ENCODE measurements at regions not wholly inside any gene's neighbourhood (a gene's known extent, or its start where the extent isn't known, plus 50 kb on each side); places are given as distances from the start of the nearest gene placed in this dataset.

DNA sequence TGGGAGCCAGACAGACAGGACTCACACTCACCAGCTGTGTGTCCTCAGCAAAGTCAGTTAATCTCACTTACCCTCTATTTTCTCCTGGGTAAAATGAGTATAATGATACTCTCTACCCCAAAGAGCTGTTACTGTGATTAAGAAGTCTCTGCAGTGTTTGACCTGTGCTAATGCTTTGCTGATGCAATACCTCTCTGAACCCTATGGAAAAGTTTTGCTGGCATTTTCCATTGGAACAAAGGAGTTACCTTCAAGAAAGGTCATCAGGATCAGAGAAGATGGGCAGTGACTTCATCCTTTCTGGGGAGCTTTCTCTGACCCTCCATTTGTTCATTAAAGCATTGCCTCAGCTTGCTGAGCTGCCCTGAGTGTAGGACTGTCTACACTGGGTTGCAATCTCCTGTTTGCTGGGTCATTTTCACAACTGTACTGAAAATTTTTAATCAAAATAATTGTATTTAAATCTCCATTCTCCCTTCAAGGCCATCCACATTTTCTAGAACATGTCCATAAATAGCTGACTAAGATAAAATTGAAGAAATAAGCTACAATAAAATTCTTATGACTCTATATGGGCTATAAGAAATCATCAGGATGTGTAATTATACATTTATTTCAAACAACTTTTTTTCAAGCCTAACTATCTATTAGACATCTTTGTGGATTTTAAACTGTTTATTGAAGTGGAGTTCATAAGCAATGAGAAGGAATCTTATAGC, 272.8 kb upstream of the CPEB2 start:
- DNase-seq: no peak
- in situ Hi-C loops (cut with HindIII; ENCODE audit: low pct_ligation_motif_present, low pct_unique_long_range_greater_than_20kb, low sequenced_read_pairs): no loop called here

DNA sequence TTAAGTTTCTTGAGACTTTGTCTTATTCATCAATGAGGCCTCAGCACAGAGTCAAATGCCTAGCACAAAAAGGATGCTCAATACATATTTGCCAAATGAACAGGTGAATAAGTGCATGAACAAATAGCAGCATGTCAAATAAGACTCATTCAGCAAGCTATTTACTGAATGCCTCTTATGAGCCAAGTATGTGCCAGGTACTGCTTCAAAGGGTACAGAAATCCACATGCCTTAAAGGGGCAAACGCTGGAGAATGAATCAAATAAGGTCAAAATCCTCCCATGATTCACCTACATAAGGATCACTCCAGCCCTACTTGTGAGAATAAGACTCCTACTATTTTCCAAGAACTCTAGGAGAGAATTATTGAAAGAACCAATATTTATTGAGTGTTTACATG, 260.2 kb upstream of the CPEB2 start:
- in situ Hi-C loops (cut with HindIII; ENCODE audit: low pct_ligation_motif_present, low pct_unique_long_range_greater_than_20kb, low sequenced_read_pairs): no loop called here
- no peak for DNase-seq

DNA sequence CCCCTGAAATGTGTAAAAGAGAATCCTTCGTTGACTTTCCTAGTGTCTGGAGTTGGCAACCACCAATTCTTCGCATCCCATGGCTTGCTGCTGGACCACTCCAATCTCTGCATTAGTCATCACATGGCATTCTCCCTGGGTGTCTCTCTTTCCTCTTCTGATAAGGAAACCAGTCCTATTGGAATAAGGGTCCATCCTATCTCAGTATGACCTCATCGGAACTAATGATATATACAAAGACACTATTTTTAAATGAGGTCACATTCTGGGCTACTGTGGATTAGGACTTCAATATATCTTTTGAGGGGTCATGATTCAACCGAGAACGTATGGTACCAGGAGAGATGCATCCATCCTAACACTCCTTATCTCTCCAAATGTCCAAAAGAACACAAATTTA, 259.1 kb upstream of the CPEB2 start:
- in situ Hi-C loops (cut with HindIII; ENCODE audit: low pct_ligation_motif_present, low pct_unique_long_range_greater_than_20kb, low sequenced_read_pairs): no loop called here
- DNase-seq: no peak

DNA sequence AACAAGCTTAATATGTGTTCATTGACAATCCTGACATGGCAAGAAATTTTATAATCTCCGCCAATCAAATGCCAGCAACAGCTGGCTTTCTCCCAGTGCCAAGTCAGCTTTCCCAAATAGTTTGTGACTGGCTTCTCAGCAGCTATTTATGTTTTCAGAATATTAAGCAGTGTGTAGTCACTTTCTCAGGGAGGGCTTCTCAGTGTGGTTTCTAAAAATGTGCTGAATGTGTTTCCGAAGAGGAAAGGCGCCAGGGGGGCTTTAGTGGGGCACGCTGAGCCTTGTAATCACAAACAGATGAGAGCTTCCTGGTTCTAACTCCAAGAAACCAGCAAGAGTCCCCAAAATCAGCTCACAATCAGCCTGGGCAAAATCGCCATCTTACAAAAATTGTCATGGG, 258.7 kb upstream of the CPEB2 start:
- in situ Hi-C loops (cut with HindIII; ENCODE audit: low pct_ligation_motif_present, low pct_unique_long_range_greater_than_20kb, low sequenced_read_pairs): no loop called here
- no peak for DNase-seq

DNA sequence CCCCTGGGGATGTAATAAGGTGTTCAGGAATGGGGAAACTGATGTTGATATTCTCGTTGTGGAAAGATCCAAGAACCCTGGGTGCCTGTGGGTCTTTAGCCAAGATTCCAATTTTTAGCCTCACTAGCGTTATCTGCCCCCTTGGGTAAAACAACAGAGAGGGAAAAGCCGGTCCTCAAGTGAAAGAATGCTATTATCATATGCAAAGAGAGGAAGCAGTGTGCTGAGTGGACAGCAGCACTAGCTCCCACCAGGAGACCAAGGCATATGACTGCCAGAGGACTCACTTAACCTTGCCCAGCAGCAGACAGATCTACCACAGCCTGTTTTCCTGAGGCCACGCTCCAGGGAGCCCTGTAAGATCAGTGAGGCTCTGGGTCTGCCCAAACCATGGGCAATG, 257.9 kb upstream of the CPEB2 start:
- in situ Hi-C loops (cut with HindIII; ENCODE audit: low pct_ligation_motif_present, low pct_unique_long_range_greater_than_20kb, low sequenced_read_pairs): no loop called here

DNA sequence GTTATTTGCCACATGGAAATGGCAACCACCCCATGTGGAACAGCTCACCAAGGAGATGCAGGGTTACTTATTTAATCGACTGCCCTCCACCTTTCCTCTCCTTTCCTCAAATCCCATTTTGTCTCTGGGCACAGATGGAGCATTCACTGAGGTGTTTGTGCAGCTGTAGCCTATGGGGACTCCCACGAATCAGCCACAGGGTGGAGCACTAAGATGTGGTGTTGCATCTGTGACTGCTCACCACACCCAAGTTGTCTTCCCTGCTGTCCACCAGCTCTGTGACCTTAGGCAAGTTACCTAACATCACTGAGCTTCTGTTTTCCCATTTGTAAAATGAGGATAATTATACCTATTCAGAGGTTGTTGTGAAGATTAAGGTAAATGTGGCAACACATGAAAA, 252.4 kb upstream of the CPEB2 start:
- DNase-seq: peak; percentile 2
- in situ Hi-C loops (cut with HindIII; ENCODE audit: low pct_ligation_motif_present, low pct_unique_long_range_greater_than_20kb, low sequenced_read_pairs): no loop called here

More for the DNA sequence above, 257.9 kb upstream of the CPEB2 start:
- DNase-seq: no peak

DNA sequence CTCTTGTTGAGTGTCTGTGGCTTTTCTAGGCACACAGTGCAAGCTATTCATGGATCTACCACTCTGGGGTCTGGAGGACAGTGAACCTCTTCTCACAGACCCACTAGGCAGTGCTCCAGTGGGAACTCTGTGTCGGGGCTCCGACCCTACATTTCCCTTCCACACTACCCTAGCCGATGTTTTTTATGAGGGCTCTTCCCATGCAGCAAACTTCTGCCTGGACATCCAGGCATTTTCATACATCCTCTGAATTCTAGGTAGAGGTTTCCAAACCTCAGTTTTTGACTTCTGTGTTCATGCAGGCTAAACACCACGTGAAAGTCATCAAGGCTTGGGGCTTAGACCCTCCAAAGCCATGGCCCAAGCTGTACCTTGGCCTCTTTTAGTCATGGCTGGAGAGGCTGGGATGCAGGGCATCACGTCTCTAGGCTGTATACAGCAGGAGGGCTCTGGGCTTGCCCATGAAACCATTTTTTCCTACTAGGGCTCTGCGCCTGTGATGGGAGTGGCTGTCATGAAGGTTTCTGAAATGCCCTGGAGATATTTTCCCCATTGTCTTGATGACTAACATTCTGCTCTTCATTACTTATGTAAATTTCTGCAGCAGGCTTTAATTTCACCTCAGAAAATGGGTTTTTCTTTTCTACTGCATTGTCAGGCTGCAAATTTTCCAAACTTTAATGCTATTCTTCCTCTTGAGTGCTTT, 249.8 kb upstream of the CPEB2 start:
- DNase-seq: no peak
- in situ Hi-C loops (cut with HindIII; ENCODE audit: low pct_ligation_motif_present, low pct_unique_long_range_greater_than_20kb, low sequenced_read_pairs): no loop called here

DNA sequence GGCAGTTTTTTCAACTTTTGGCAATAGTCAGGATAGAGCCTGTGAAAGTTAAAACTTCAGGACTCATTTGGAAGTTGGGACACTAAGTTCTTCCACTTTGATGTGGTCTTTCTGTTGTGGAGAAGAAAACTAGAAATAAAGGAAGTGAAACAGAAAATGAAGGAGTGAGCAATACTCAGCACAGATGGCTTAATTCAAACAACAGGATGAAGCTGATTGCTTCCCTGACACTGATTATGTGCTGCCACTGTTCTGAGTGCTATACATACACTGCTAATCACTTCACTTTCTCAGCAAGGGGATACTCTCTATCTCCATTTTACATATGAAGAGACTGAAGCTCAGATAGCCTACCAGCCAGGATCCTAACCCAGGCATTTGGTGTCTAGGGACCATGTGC, 235.1 kb upstream of the CPEB2 start:
- no peak for DNase-seq
- in situ Hi-C loops (cut with HindIII; ENCODE audit: low pct_ligation_motif_present, low pct_unique_long_range_greater_than_20kb, low sequenced_read_pairs): no loop called here

DNA sequence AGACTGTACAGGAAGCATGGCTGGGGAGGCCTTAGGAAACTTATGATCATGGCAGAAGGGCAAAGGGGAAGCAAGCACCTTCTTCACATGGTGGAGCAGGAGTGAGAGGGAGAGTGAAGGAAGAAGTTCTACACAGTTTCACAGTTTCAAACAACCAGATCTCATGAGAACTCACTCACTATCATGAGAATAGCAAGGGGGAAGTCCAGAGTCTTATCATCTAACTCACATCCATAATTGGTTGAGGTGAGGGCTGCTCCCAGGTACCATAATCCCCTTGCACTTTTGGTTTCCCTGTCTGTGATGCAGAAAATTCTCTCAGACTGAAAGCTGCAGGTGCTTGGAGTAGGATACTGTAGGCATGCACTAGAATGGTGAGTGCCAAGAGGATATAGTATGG, 233.8 kb upstream of the CPEB2 start:
- in situ Hi-C loops (cut with HindIII; ENCODE audit: low pct_ligation_motif_present, low pct_unique_long_range_greater_than_20kb, low sequenced_read_pairs): no loop called here
- DNase-seq: no peak

DNA sequence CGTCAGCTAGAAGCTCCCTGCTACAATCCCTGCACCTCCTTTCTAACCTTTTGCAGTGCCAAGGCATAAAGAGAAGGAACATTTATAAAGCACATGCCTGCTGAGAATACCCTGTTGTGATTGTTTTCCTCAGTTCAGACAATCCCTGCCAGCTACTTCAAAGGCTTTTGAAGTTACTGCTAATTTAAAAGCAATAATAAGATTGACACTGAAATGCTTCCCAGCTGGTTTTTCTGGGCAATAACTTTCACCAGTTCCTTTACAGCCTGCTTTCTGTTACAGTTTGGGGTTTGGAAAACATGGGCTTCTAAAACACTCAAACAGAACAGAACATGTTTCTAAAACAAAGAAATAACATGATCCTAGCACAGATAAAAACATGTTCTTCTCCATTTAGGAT, 232.3 kb upstream of the CPEB2 start:
- no peak for DNase-seq
- in situ Hi-C loops (cut with HindIII; ENCODE audit: low pct_ligation_motif_present, low pct_unique_long_range_greater_than_20kb, low sequenced_read_pairs): no loop called here

DNA sequence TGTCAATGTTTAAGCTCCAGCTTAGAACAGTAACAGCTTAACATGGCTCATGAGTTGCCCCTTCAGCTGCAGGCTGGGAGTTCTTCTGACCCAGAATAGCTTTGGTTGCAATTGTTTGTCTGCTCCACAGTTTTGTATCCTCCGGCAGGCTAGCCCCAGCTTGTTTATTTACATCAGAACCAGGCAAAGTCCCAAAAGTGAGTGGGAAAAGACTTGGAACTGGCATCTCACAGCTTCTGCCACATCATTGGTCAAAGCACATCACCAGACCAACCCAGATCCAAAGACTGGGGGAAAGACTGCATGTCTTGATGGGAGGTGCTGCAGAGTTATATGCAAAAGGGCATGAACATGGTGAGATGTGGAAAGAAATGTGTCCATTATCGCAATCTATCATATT, 231.2 kb upstream of the CPEB2 start:
- in situ Hi-C loops (cut with HindIII; ENCODE audit: low pct_ligation_motif_present, low pct_unique_long_range_greater_than_20kb, low sequenced_read_pairs): no loop called here
- no peak for DNase-seq

DNA sequence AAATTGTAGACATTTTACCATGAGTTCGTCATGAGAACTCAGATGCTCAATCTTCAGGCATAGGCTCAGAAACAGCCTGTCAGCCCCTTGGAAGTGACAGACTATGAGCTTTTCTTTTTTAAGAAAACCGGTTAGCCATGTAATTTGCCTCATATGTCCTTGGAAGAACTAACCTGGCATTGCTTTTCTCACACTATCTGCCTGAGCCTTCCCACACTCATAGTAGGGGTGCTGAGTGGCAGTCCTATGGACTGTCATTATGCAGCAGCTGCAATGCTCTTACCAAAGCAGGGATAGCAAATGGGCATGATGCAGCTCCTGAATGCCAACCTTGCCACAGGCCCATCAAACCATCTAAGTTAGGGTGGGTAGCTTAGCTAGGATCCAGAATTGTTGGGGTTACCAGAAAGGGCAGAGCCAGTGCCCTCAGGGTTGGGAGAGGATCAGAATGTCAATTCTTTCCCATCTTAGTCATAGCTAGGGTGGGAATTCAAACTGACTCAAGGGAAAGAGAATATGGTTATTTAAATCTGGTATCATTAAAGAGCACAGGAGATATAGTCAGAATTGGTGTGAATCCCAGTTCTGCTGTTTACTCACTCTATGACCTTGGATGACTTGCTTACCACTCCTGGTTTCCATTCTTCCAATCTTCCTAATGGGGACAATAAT, 230.6 kb upstream of the CPEB2 start:
- in situ Hi-C loops (cut with HindIII; ENCODE audit: low pct_ligation_motif_present, low pct_unique_long_range_greater_than_20kb, low sequenced_read_pairs): no loop called here
- DNase-seq: no peak

DNA sequence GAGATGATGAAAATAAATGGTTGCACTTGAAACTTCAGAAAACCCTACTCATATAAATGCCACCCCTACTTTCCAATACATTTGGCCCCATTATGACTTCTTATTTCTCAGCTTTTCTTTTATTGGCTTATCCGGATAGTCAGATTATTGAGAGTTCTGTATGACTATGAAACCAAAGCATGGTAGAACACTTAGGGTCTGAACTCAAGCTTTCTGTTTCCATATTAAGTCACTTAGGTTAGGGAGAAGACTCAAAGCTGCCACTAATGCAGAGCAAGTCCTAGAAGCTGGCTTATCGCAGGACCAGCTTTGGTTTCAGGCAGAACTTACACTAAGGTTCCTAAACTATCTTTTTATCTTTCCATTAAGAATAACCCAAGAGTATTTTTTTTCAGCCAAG, 229.9 kb upstream of the CPEB2 start:
- in situ Hi-C loops (cut with HindIII; ENCODE audit: low pct_ligation_motif_present, low pct_unique_long_range_greater_than_20kb, low sequenced_read_pairs): no loop called here
- DNase-seq: no peak

DNA sequence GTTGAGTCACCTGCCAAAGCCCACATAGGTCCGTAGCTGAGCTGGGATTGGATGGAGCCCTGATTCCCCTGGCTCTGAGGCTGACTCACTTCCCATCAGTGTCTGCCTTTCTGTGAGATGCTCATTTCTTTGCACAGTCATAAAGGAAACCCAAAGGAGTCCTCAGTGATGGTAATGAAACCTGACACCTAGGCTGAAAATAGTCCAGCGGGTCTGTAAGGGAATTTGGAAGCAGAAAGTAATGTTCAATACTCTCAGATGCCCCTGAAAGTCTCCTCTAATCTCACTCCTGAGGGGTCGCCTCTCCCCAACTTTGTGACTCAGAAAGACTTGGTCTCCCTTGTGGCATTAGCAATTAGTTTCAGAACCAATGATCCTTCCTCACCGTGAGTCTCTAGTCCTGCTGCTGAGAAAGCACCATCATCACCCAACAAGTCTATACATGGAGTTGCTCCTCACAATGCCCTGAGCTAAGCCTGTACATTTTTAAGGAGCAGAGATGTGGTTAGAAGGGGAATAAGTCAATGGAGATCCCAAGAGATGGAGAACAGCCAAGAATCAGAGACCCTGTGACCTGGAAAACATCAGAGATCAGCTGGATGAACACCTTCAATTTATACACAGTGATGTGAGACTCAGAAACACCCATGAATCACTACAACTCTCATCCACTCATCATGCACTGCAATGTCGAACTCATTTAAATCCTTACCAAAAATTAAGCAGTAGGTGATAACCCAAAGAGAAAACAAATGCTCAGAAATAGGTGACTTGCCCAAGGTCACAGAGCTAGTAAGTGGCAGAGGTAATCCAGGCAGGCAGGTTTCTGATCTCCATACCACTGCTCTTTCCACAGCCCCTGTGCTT, 219.0 kb upstream of the CPEB2 start:
- no peak for DNase-seq
- in situ Hi-C loops (cut with HindIII; ENCODE audit: low pct_ligation_motif_present, low pct_unique_long_range_greater_than_20kb, low sequenced_read_pairs): no loop called here

DNA sequence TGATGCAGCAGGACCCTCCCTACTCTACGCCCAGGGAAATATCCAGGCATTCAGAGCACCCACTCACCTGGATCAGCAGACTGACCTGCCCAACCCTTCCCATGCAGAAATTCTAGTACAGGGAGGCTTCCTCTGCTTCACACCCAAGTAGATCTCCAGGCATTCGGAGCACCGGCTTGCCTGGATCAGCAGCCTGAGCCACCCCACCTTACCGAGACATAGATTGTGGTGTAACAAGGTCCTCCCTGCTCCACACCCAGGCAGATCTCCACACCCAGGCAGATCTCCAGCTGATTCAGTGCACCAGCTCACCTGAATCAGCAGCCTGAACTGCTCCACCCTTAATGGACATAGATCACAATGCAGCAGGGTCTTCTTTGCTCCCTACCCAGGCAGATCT, 215.1 kb upstream of the CPEB2 start:
- no peak for DNase-seq
- in situ Hi-C loops (cut with HindIII; ENCODE audit: low pct_ligation_motif_present, low pct_unique_long_range_greater_than_20kb, low sequenced_read_pairs): no loop called here

DNA sequence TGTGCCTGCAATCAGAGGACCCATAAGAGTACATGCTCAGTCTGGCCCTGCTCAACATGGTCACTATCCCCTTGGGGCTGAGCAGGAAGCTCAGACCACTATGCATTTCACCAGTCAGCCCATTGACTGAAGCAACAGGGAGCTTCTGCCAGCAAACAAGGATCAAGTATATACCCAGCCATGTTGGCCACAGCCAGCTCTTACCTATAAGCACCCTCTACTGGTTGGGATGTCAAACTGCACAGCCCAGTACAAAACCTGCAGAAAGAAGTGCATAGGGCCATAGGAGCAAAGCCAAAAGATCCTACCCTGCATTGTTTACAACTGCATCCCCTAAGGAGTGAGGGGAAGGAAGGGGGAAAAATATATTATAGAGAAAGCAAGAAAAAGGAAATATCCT, 214.4 kb upstream of the CPEB2 start:
- peak; percentile 41 for DNase-seq
- in situ Hi-C loops (cut with HindIII; ENCODE audit: low pct_ligation_motif_present, low pct_unique_long_range_greater_than_20kb, low sequenced_read_pairs): no loop called here

DNA sequence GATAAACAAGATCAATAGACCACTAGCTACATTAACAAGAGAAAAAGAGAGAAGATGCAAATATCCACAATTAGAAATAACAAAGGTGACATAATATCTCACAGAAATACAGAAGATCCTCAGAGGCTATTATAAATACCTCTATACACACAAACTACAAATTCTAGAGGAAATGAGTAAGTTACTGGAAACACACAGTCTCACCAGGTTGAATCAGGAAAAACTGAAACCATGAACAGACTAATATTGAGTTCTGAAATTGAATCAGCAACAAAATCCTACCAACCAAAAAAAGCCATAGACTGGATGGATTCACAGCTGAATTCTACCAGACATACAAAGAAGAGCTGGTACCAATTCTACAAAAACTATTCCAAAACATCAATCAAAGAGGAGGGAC, 211.8 kb upstream of the CPEB2 start:
- in situ Hi-C loops (cut with HindIII; ENCODE audit: low pct_ligation_motif_present, low pct_unique_long_range_greater_than_20kb, low sequenced_read_pairs): no loop called here
- no peak for DNase-seq

DNA sequence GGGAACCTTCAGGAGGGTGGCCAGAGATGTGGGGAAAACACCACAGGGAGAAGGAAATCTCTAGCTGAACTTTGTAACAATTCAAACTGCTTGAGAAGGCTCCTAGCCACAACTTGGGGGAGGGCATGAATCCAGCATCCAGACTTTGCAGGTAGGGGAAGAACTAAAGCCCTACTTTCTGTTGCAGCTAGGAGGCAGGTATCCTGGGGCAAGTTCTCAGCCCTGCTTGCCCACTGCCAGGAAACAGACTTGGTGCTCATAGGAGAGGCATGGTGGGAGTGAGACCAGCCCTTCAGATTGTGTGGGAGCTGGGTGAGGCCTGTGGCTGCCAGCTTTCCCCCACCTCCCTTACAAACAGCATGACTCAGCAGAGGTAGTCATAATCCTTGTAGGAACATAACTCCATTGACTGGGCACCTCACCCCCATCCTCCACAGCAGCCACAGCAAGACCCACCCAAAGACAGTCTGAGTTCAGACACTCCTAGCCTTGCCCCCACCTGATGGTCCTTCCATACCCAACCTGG, 209.5 kb upstream of the CPEB2 start:
- no peak for DNase-seq
- in situ Hi-C loops (cut with HindIII; ENCODE audit: low pct_ligation_motif_present, low pct_unique_long_range_greater_than_20kb, low sequenced_read_pairs): no loop called here

DNA sequence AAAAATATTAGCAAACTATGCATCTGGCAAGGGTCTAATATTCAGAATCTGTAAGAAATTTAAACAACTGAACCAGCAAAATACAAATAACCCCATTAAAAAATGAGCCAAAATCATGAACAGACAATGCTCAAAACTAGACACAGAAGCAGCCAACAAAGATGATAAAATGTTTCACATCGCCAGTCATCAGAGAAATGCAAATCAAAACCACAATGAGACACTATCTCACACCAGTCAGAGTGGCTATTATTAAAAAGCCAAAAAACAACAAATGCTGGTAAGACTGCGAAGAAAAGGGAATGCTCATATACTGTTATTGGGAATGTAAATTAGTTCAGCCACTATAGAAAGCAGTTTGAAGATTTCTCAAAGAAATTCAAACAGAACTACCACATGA, 201.3 kb upstream of the CPEB2 start:
- no peak for DNase-seq
- in situ Hi-C loops (cut with HindIII; ENCODE audit: low pct_ligation_motif_present, low pct_unique_long_range_greater_than_20kb, low sequenced_read_pairs): no loop called here

All from ACHN (cell line).